HEK293 (cell line): ENCODE measurements at regions not wholly inside any gene's neighbourhood (a gene's known extent, or its start where the extent isn't known, plus 50 kb on each side); places are given as distances from the start of the nearest gene placed in this dataset.

Experiments used
- CTCF ChIA-PET: fragments of 350-600 bp; formaldehyde crosslinking; extraction: SDS; loops from one replicate; lab custom pipeline; 2021; ENCODE audit warnings: antibody characterized with exemption; lab: Yijun Ruan, JAX
- POLR2A ChIA-PET: fragments of 300-600 bp; formaldehyde crosslinking; extraction: SDS; loops from one replicate; lab custom pipeline; 2020; ENCODE audit warnings: antibody characterized with exemption, inconsistent platforms; lab: Yijun Ruan, JAX
- H3K27ac ChIP-seq: fragments of 200-500 bp; sonication (Bioruptor generic); 2 replicates; pipeline ENCODE4 v1.5.1; 2014; ENCODE audit warnings: low read depth, low read length, control low read depth, inconsistent platforms; ENCODE audit errors: extremely low read depth
- H3K36me3 ChIP-seq, 2 experiments: fragments of 200-500 bp in 1 of 2; sonication (Bioruptor generic) in 1 of 2; 1 replicate in 1 of 2; 2 replicates in 1 of 2; pipeline ENCODE4 v1.5.1; 2014 to 2017; ENCODE audit warnings: inconsistent platforms in 2 of 2, low read length in 2 of 2; ENCODE audit not compliant: control insufficient read depth in 2 of 2, insufficient read depth in 1 of 2
- H3K4me1 ChIP-seq: fragments of 200-500 bp; sonication (Bioruptor generic); 2 replicates; pipeline ENCODE4 v1.5.1; 2014; ENCODE audit warnings: mild to moderate bottlenecking, low read length, inconsistent platforms; ENCODE audit not compliant: control insufficient read depth, insufficient read depth
- H3K4me3 ChIP-seq: 2 replicates; pipeline ENCODE4 v1.5.1; 2011; ENCODE audit warnings: low read depth, mild to moderate bottlenecking, control low read depth, low read length, moderate library complexity
- H3K9me3 ChIP-seq: fragments of 200-500 bp; sonication (Bioruptor generic); 2 replicates; pipeline ENCODE4 v1.5.1; 2014; ENCODE audit warnings: low read depth, low read length, inconsistent platforms; ENCODE audit not compliant: control insufficient read depth, insufficient read depth
- ELK4 ChIP-seq: IDR thresholded peaks from 2 replicates; pipeline ENCODE4 v1.6.1; 2011; ENCODE audit warnings: mild to moderate bottlenecking, low read depth, low read length, borderline replicate concordance
- GFI1B ChIP-seq: fragments of 450-650 bp; formaldehyde crosslinking; IDR thresholded peaks from 2 replicates; pipeline ENCODE4 v1.5.1; 2016; ENCODE audit warnings: missing biosample characterization, missing genetic modification characterization
- GLI2 ChIP-seq: fragments of 450-650 bp; formaldehyde crosslinking; IDR thresholded peaks from 2 replicates; pipeline ENCODE4; 2017; ENCODE audit warnings: missing biosample characterization, missing genetic modification characterization, low read depth, borderline replicate concordance
- KLF10 ChIP-seq: fragments of 450-650 bp; IDR thresholded peaks from 2 replicates; pipeline ENCODE4 v1.5.1; 2018; ENCODE audit warnings: missing biosample characterization, mild to moderate bottlenecking, missing genetic modification characterization
- OVOL3 ChIP-seq: fragments of 450-650 bp; formaldehyde crosslinking; IDR thresholded peaks from 2 replicates; pipeline ENCODE4 v1.5.1; 2016; ENCODE audit warnings: missing biosample characterization, missing genetic modification characterization
- PRDM6 ChIP-seq: fragments of 450-650 bp; formaldehyde crosslinking; IDR thresholded peaks from 2 replicates; pipeline ENCODE4 v1.5.1; 2017; ENCODE audit warnings: missing biosample characterization, missing genetic modification characterization
- ZBTB11 ChIP-seq: fragments of 450-650 bp; formaldehyde crosslinking; conservative IDR thresholded peaks from 2 replicates; pipeline ENCODE4 v1.5.1; 2016; ENCODE audit warnings: low read depth, missing biosample characterization, missing genetic modification characterization
- ZBTB20 ChIP-seq: fragments of 450-650 bp; formaldehyde crosslinking; IDR thresholded peaks from 2 replicates; pipeline ENCODE4 v1.5.1; 2016; ENCODE audit warnings: missing biosample characterization, missing genetic modification characterization
- ZBTB8A ChIP-seq: fragments of 450-650 bp; formaldehyde crosslinking; IDR thresholded peaks from 2 replicates; pipeline ENCODE4 v1.5.1; 2016; ENCODE audit warnings: missing biosample characterization, missing genetic modification characterization
- ZEB2 ChIP-seq: fragments of 450-650 bp; formaldehyde crosslinking; IDR thresholded peaks from 2 replicates; pipeline ENCODE4 v1.5.1; 2016; ENCODE audit warnings: missing biosample characterization, missing genetic modification characterization
- ZFP69B ChIP-seq: fragments of 450-650 bp; formaldehyde crosslinking; IDR thresholded peaks from 2 replicates; pipeline ENCODE4 v1.5.1; 2016; ENCODE audit warnings: missing biosample characterization, missing genetic modification characterization
- ZNF155 ChIP-seq: fragments of 450-650 bp; formaldehyde crosslinking; IDR thresholded peaks from 2 replicates; pipeline ENCODE4 v1.5.1; 2016; ENCODE audit warnings: missing biosample characterization, missing genetic modification characterization
- ZNF157 ChIP-seq: fragments of 450-650 bp; formaldehyde crosslinking; IDR thresholded peaks from 2 replicates; pipeline ENCODE4 v1.5.1; 2016; ENCODE audit warnings: missing biosample characterization, missing genetic modification characterization
- ZNF16 ChIP-seq: fragments of 450-650 bp; formaldehyde crosslinking; IDR thresholded peaks from 2 replicates; pipeline ENCODE4 v1.5.1; 2016; ENCODE audit warnings: low read depth, missing biosample characterization, missing genetic modification characterization
- ZNF23 ChIP-seq: fragments of 450-650 bp; formaldehyde crosslinking; IDR thresholded peaks from 2 replicates; pipeline ENCODE4 v1.5.1; 2016; ENCODE audit warnings: missing biosample characterization, missing genetic modification characterization, borderline replicate concordance
- ZNF239 ChIP-seq: fragments of 450-650 bp; formaldehyde crosslinking; IDR thresholded peaks from 2 replicates; pipeline ENCODE4 v1.5.1; 2016; ENCODE audit warnings: missing biosample characterization, missing genetic modification characterization
- ZNF335 ChIP-seq: fragments of 450-650 bp; formaldehyde crosslinking; conservative IDR thresholded peaks from 2 replicates; pipeline ENCODE4 v1.5.1; 2016; ENCODE audit warnings: missing biosample characterization, missing genetic modification characterization
- ZNF354C ChIP-seq: fragments of 450-650 bp; formaldehyde crosslinking; IDR thresholded peaks from 2 replicates; pipeline ENCODE4 v1.5.1; 2016; ENCODE audit warnings: missing biosample characterization, missing genetic modification characterization, low read depth, borderline replicate concordance
- ZNF48 ChIP-seq: fragments of 450-650 bp; formaldehyde crosslinking; IDR thresholded peaks from 2 replicates; pipeline ENCODE4 v1.5.1; 2016; ENCODE audit warnings: missing biosample characterization, missing genetic modification characterization
- ZNF558 ChIP-seq: fragments of 450-650 bp; formaldehyde crosslinking; IDR thresholded peaks from 2 replicates; pipeline ENCODE4 v1.5.1; 2016; ENCODE audit warnings: missing biosample characterization, missing genetic modification characterization
- ZNF580 ChIP-seq: fragments of 450-650 bp; formaldehyde crosslinking; IDR thresholded peaks from 2 replicates; pipeline ENCODE4 v1.5.1; 2016; ENCODE audit warnings: missing biosample characterization, missing genetic modification characterization
- ZNF624 ChIP-seq: fragments of 450-650 bp; formaldehyde crosslinking; IDR thresholded peaks from 2 replicates; pipeline ENCODE4 v1.5.1; 2017; ENCODE audit warnings: missing biosample characterization, missing genetic modification characterization
- ZNF639 ChIP-seq: fragments of 450-650 bp; formaldehyde crosslinking; IDR thresholded peaks from 2 replicates; pipeline ENCODE4 v1.5.1; 2016; ENCODE audit warnings: missing biosample characterization, missing genetic modification characterization
- ZNF645 ChIP-seq: fragments of 450-650 bp; formaldehyde crosslinking; IDR thresholded peaks from 2 replicates; pipeline ENCODE4; 2016; ENCODE audit warnings: missing biosample characterization, missing genetic modification characterization
- ZNF677 ChIP-seq: fragments of 450-650 bp; IDR thresholded peaks from 2 replicates; pipeline ENCODE4 v1.5.0; 2018; ENCODE audit warnings: missing biosample characterization, mild to moderate bottlenecking, missing genetic modification characterization, moderate library complexity
- ZNF747 ChIP-seq: fragments of 450-650 bp; formaldehyde crosslinking; IDR thresholded peaks from 2 replicates; pipeline ENCODE4 v1.5.1; 2016; ENCODE audit warnings: missing biosample characterization, missing genetic modification characterization
- ZNF843 ChIP-seq: fragments of 450-650 bp; formaldehyde crosslinking; IDR thresholded peaks from 2 replicates; pipeline ENCODE4 v1.5.1; 2016; ENCODE audit warnings: missing biosample characterization, missing genetic modification characterization

GRCh38 chr20:47868236-47868635 lies 83.0 kb upstream of the SULF2 start:
- TF ChIP-seq ZBTB20 (tag by site-specific recombination) = no peak
- no peak for TF ChIP-seq ZNF639
- TF ChIP-seq OVOL3 (tag by site-specific recombination) = no peak
- no peak for TF ChIP-seq ZNF747 (tag by site-specific recombination)
- TF ChIP-seq GLI2 (tag by site-specific recombination) = no peak
- no peak for TF ChIP-seq ZNF677 (tag by site-specific recombination)
- TF ChIP-seq ZNF843 = no peak
- TF ChIP-seq ZBTB11 = no peak
- TF ChIP-seq ZNF157 (tag by site-specific recombination) = no peak
- TF ChIP-seq ZNF16 (tag by site-specific recombination) = no peak
- no peak for TF ChIP-seq ZNF239 (tag by site-specific recombination)
- no peak for TF ChIP-seq ZNF558 (tag by site-specific recombination)
- no peak for TF ChIP-seq ZFP69B (tag by site-specific recombination)
- POLR2A ChIA-PET = no interaction called here
- Histone ChIP-seq H3K4me1 (no peaks in the 10 kb centered on the region), H3K9me3 (no peaks in the 10 kb centered on the region), H3K4me3 (no peak overlapping the region), H3K36me3 (no peaks in the 10 kb centered on the region), H3K27ac (no peak overlapping the region)
- CTCF ChIA-PET = no interaction called here

- TF ChIP-seq ELK4 = no peak
- TF ChIP-seq ZEB2 (tag by site-specific recombination) = no peak
- TF ChIP-seq ZNF48 (tag by site-specific recombination) = no peak
- TF ChIP-seq ZBTB8A (tag by site-specific recombination) = no peak
- no peak for TF ChIP-seq KLF10 (tag by site-specific recombination)
- TF ChIP-seq ZNF335 = no peak
- TF ChIP-seq ZNF645 (tag by site-specific recombination) = no peak
- TF ChIP-seq ZNF354C (tag by site-specific recombination) = no peak
- no peak for TF ChIP-seq ZNF624
- no peak for TF ChIP-seq PRDM6
- no peak for TF ChIP-seq ZNF639
- TF ChIP-seq ZNF23 (tag by site-specific recombination) = no peak
- TF ChIP-seq GFI1B = no peak
- no peak for TF ChIP-seq ZNF580
- TF ChIP-seq ZNF155 (tag by site-specific recombination) = no peak
- no peak overlapping the region for H3K27ac ChIP-seq
- no peak overlapping the region for H3K4me3 ChIP-seq
- CTCF ChIA-PET = interaction anchor here (0.6 kb wide), 1 partner anchor 138 kb away, joined by 3 read pairs; no protein-coding TSS in a partner anchor
- H3K4me1 ChIP-seq = no peaks in the 10 kb centered on the region
- H3K36me3 ChIP-seq = no peaks in the 10 kb centered on the region
- no peaks in the 10 kb centered on the region for H3K9me3 ChIP-seq
- POLR2A ChIA-PET = no interaction called here
These were observed 82.5 kb upstream of the SULF2 start for GRCh38 chr20:47867831-47868230.
